GM19239 (cell line): ENCODE measurements at regions not wholly inside any gene's neighbourhood (a gene's known extent, or its start where the extent isn't known, plus 50 kb on each side); places are given as distances from the start of the nearest gene placed in this dataset.

ENCODE experiments used
- DNase-seq: peaks from one replicate; pipeline ENCODE4 v3.0.0; 2011; ENCODE audit warnings: low spot score; ENCODE audit not compliant: insufficient read length
- FAIRE-seq: peaks from 2 replicates; lab custom pipeline; 2011; peaks lifted over from hg19 to GRCh38; lab: Jason Lieb, UNC

DNA sequence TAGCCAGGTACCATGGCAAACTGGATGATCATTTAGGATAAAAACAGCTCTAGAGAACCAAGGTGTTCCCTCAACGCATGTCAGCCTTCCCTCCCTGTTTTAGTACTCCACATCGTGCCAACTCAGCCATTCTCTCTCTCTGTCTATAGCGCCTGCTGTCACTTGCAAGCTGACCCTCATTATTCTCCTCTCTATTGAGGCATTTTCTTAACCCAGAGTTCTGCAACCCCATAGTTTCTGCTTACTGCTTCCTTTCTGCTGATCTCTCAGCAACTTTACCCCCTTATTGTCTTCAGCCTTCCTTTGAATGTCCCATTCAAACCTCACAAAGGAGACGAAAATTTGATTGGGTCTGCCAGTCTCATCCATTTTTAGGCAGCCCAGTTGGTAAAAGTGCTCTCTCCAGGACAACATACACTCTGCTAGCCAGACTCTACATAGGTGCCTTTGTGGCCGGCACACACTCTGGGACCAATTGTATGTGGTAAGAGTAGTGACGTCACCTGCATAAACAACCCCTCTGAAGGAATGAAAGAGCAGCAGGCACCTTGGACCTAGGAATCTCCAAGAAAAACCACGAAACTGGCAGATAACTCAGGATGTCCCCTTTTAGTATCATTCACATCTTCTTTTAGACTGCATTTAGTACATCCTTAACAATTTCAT lies 367.2 kb upstream of the KCNH7 start:
- FAIRE-seq (no peak), DNase-seq (no peak)

DNA sequence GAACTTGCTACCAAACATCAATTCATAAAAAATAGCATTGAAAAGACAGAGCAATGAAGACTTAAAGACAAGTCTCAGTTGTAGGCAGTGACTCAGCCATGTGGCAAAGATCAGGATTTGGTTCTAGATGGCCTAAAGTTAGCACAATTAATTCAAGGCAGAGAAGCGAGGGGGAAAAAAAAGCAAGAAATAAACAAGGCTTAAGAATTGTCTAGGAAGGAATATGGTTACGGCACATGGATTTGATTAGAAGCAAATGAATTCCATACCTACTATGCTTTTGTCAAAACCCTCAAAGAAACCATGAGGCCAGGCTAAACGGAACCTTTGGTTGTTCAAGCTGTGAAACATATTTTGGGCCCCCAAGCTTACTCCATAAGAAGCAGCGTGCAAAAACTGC lies 362.2 kb upstream of the KCNH7 start:
- no peak for DNase-seq
- FAIRE-seq, result no peak

DNA sequence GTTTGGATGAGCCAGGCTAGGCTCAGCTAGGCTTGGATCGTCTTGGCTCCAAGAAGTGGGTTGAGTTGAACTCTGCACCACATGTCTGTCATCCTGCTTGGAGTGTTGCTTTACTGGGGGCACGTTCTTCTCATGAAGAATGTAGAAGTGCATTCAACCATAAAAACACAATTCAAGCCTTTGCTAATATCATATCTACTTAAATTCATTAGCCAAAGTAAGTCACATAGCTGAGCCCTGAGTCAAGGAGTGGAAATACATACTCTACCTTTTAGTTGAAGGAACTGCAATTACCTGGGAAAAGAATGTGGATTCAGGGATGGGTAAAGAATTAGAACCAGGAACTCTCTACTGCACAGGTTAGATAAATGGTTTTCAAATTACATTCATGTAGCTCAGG lies 360.4 kb upstream of the KCNH7 start:
- FAIRE-seq (no peak), DNase-seq (no peak)

DNA sequence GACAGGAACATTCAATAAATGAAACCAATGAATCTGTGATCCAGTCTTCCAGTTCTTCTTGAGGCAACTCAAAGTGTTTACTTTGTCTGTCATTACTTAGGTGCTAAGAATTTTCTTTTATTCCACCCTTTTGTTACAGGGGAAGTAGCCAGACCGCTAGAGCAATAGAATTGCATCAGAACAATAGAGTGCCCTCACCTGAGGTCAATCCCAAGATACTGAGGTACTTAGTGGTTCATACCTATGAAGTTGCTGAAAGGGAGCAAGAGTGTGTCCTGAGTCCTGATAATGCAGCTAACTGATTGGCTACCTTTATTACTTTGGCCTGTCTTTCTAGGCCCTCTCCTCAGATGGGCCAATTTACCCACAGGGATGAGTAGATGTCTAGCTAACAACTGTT lies 359.4 kb upstream of the KCNH7 start:
- no peak for FAIRE-seq

DNA sequence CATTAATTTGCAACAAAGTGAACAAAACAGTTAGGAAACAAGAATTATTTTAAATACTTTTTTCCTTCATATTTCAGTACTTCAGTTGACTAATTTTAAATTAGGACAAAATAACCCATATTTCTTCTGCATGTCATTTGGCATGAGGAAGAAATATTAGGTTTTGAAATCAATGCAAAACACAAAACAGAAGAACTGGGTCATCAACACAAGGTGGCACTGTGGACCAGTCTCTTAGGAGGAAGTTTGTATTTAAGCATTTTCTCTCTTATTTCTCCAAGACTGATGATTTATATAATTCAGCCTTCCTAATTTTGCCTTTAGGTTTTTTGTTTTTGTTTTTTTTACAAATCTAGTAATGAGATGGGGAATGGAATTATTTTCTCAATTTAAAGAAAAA lies 352.8 kb upstream of the KCNH7 start:
- FAIRE-seq, result no peak
- DNase-seq, result no peak

More for the DNA sequence above, 359.4 kb upstream of the KCNH7 start:
- no peak for DNase-seq

DNA sequence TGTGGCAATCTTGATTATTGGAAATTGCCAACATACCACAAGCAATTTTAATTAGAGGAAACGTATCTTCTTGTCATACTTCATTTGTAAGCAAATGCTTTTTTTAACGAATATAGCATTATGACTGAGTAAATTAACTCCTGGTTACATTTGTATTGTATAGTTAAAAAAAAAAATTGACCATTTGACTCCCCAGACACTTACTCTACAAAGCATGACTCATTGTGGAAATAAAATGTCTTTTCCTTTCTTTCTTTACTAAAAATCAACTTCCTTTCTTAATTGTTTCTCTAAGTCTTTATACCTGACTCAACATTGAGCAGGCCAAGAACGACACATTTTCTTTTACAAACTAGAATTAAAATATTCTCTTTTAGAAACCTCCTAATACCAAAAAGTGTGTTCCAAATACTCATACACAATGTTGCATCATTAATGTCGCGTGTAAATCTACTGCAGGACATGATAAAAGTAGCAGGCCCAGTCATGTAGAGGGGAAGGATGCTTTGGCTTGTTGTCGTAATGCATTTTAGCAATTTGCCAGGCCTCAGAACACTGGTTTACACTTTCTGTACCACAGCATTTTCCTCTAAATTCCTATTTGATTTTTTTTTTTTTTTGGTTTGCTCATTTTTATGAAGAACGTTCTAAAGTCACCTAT lies 349.6 kb upstream of the KCNH7 start:
- FAIRE-seq, result no peak
- no peak for DNase-seq

DNA sequence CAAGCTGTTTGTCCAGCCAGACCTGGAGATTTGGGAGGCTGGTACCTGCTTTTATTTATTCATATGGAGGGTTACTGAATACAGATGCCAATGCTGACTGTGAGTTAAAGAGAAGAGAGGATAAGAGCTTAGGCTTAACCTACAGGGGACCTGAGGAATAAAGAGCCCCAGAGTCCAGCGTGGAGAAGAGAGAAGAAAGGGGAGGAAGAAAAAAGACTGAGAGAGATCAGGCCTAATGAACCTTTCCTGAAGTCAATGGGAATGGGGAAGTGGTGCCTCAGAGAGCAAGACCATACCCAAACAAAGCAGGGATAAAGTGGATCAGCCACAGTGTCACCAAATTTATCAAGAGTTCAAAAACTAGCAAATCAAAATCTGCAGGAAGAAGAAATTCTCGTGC lies 348.6 kb upstream of the KCNH7 start:
- no peak for FAIRE-seq
- no peak for DNase-seq

DNA sequence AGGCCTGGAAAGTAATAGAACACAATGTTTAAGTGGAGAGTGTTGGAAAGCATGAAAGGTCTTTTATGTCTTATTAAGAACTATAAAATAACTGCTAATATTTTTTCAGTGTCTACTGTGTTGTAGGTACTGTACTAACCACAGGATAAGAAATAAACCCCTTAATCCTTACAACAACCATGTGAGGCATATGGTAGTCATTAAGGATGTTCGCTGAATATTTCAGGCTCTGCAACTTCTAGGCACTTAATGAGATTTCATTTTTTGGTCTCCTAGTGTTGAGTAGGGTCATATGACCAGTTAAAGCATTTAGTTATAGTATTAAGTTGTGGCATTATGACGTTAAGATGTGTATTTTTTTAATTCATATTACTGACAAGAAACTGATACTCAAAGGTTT lies 346.6 kb upstream of the KCNH7 start:
- no peak for DNase-seq
- no peak for FAIRE-seq

DNA sequence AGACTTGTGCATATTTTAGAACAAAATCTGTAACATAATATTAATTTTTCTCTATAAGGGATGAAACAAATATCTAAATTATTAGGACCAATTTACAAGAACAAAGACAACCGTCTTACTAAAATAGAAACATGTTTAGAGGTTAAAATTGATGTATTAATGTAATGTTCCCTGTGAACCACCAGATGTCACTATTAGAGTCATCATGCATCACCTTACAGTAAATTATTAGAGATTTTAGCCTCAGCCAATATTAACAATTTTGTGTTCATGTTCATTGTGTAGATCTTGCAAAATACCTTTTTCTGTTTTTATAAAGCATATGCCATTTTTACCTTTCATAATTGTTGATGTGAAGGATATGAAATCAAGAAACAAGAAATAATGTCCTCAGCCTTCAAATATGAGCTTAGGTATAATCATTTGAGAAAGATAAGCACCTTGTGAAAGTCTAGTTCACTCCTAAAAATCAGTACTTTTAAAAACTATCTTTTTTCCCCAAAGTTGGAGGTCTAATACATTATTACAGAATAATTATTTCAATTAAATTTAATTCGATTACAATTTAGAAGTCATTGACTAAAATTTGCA lies 344.3 kb upstream of the KCNH7 start:
- FAIRE-seq, result no peak
- DNase-seq, result peak; percentile 5

DNA sequence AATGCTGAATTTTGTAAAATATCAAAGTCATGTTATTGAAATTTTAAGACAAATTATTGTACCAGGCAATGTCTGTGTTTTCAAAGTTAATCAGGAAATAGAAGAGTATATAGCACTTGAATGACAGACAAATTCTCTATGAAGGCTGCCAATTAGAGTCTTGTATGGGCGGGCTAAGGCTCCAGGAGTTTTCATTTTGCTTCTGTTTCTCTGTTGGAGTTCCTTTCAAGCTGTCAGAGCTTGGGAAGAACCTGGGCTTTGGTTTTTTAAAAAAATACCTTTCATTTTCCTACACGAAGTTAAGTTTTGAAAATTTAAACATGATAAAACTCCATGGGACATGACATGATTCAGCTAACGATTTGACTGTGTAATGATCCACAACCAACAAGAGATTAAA lies 339.0 kb upstream of the KCNH7 start:
- FAIRE-seq, result no peak
- no peak for DNase-seq

DNA sequence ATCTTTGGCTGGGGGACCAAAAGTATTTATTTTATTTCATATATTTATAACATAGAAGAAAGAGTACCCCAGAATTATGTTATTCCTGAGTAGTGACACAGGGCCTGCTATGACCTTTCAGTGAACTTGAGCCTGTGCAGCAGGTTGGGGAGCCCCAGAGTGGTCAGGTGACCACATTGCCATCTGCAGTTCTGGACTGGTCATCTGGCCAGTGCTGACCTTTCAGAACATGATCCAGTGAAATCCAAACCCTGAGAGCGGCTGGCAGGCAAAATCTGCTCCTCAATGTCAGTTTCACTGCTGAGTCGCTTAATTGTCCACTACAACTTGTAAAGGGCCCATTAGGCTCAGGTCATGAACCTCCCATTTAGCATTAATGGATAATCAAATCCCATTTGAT lies 336.7 kb upstream of the KCNH7 start:
- FAIRE-seq (no peak), DNase-seq (no peak)

DNA sequence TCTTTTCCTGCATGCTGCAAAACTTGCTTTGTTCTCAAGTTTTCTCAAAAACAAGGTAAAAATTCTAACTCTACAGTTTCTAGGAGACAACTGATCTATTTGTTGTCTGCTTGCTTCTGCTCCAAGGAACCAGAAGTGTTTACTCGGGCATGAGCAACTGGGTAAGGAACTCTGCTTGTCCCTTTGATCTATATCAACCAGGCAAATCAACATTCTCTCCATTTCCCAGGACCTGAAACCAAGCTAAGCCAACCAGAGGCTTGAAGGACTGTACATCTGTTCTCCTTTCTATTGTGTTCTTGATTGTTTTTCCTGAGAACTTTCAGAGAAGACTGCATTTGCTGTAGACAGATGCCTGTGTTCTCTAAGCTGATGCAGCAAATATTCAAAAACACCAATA lies 335.0 kb upstream of the KCNH7 start:
- no peak for DNase-seq
- FAIRE-seq, result no peak

DNA sequence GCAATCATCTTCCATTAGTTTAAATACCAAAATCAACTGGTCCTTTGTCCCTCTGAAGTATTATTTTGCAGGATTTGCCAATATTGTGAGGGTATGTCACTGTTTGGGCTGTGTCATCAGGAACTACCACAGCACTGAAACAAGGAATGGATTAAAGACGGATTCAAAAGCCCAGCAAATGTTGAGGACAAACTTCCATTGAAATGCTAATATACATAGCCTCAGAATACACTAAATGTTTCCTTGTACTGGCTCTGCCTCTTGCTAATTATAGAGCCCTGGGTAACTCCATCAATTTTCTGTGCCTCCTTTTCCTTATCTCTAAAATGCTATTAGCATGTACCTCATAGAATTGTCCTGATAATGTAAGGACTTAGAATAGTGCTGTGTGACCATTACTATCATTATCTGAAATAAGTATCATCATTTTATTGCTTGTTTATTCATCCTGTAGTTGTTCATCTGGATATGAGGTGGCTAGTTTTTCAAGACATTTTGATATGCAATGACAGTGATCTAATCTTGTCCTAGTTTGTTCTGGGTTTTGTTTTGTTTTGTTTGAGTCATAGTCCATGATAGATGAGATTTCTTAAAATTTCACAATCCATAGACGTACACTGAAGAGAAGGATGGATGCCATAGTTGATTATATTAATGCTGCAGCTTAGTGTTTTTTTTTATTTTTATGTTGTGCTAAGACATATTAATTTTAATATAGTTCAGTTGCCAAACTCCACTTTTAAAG lies 333.4 kb upstream of the KCNH7 start:
- no peak for DNase-seq
- FAIRE-seq, result no peak

DNA sequence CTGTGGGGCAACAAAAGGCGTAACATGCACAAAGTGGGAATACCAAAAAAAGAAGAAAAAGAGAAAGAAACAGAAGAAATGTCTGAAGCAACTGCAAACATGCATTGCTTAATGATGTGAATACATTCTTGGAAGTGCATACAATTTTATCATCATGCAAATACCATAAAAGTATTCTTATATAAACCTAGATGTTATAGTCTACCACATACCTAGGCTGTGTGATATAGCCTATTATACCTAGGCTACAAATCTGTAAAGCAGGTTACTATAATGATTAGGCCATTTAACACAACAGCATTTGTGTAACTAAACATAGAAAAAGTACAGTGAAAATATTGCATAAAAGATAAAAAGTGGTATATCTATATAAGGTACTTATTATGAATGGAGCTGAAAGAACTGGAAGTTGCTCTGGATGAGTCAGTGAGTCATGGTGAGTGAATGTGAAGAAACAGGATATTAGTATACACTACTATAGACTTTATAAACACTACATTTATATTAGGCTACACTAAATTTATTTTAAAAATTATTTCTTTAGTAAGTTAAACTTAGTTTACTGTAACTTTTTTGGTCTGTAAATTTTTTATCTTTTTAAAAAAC lies 319.4 kb upstream of the KCNH7 start:
- FAIRE-seq (no peak), DNase-seq (no peak)

DNA sequence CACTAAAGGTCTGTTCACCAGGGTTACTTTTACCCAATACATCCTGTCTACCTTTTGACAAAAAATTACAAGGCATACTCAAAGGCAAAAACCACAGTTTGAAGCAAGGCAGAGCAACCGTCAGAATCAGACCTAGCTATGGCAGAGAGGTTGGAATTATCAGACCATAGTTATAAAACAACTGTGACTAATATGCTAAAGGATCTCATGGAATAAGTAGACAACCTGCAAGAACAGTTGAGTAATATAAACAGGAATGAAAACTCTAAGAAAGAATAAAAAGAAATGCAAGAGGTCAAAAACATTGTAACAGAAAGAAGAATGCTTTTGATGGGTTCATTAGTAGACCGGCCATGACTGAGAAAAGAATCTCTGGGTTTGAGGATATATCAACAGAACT lies 318.8 kb upstream of the KCNH7 start:
- DNase-seq, result no peak
- FAIRE-seq, result no peak

DNA sequence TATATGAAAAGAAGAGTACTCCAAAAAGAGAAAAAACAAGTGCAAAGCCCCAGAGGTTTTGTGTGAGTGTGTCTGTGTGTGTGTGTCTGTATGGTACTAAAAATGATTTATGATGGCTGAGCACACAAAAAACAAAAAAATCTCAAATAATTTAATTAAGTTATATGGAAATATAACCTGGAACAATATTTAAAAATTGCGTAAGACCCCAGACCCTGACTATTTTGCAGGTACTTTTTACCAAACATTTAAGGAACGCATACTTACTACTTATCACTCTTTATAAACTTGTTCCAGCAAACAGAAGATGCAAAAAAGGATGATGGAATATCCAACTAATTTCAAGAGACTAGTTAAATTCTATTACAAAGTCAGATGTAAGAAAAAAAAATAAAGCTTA lies 317.4 kb upstream of the KCNH7 start:
- DNase-seq, result no peak
- no peak for FAIRE-seq

DNA sequence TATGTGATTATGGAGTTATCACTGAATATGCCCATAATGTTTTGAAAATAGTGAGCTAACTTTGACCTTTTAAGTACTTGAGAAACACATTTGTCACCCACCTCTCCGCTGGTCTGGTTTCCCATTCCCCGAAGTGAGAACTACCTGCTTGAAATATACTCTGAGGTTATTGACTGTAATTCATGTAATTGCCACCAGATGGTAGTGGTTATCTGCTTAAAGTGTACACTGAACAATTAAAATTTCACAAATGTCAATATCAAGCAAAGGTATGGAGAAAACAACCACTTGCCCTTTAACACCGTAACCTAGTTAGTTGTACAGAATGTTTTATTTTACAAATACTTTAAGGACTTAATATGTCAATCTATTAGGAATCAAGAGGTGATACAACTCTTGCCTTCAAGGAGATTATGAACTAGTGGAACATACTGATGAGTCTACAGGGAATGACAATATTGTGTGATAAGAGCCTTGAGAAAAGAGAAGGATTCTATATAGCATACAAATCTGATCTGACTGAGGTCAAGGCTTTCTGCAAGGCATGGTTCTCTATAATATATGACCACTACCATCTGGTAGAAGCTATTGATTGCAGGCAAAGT lies 316.8 kb upstream of the KCNH7 start:
- FAIRE-seq (no peak), DNase-seq (no peak)

DNA sequence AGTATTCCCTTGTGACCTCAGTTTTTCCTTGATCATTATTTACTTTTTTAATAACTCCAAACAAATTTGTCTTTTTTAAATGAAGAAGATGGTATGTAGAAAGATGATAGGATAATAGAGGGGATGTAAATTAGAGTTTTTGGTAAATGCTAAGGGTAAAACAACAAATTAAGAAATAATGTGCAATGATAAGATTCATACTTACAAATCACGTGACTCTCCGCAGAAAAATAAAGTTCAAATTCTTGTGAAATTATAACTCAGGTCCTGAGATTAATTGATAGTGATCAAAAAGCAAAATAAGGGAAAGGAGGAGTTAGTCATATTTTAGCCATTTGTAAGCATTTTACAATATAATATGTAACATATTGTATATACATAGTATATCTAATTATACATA lies 304.1 kb upstream of the KCNH7 start:
- DNase-seq (no peak), FAIRE-seq (no peak)

DNA sequence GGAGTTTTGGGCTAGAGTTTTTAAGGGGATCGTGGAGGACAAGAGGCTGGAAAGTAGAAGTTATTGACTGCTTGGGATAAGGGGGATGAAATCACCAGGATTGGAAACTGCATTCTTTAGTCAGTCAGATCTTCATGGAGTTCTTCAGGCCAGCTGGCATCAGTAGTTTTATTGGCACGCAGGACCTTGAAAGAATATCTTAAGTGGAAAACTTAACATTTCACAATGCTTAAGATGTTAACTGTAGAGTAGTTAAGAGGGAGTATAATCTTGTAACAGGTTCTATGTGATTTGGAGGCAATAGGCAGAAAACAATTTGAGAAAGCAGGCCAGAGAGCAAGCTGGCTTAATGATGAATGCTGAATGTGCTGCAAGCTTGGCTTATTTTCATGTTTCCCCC lies 300.4 kb upstream of the KCNH7 start:
- no peak for FAIRE-seq
- no peak for DNase-seq

DNA sequence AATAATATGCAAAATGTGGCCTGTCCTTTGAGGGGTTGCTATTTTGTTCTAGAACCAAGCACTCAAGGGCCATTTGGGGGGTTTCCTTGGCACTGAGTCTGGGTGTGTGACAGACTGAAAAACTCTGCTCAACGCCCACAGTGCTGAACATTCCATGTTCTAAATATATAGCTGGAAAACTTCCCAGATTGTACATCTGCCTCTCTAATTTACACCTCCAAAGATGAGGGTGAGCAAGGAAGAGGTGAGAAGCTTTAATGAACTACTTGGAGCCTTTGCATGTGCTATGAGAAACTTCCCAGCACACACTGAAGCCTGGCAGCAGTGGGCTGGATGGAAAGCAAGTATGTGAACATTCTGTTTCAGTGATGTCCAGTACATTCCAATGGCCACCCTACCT lies 296.7 kb upstream of the KCNH7 start:
- DNase-seq, result no peak

More for the DNA sequence above, 296.7 kb upstream of the KCNH7 start:
- FAIRE-seq, result no peak
